RWPE1 (cell line): ENCODE measurements at regions not wholly inside any gene's neighbourhood (a gene's known extent, or its start where the extent isn't known, plus 50 kb on each side); places are given as distances from the start of the nearest gene placed in this dataset.

Experiments
- CTCF ChIA-PET: fragments of 350-600 bp; sonication (Branson Sonifier 250); formaldehyde crosslinking; extraction: SDS; loops from one replicate; lab custom pipeline; 2021; lab: Yijun Ruan, JAX
- POLR2A ChIA-PET: fragments of 400-600 bp; formaldehyde crosslinking; extraction: SDS; loops from one replicate; lab custom pipeline; 2020; ENCODE audit warnings: antibody characterized with exemption; ENCODE audit not compliant: low non-redundant PET; lab: Yijun Ruan, JAX
- DNase-seq: peaks from one replicate; pipeline ENCODE4 v3.0.0; 2012; ENCODE audit warnings: low spot score
- H3K27ac ChIP-seq: fragments of 450-650 bp; 2 replicates; pipeline ENCODE4 v1.5.1; 2017
- CTCF ChIP-seq: fragments of 450-650 bp; conservative IDR thresholded peaks from 2 replicates; pipeline ENCODE4 v1.5.1; 2017; ENCODE audit warnings: low read depth, mild to moderate bottlenecking

GRCh38 chr14:84864548-84865271, 665.2 kb upstream of the FLRT2 start:
- CTCF ChIA-PET: no interaction called here
- POLR2A ChIA-PET: no interaction called here
- DNase-seq: no peak
- no peak overlapping the region for H3K27ac ChIP-seq
- TF ChIP-seq CTCF: no peak

GRCh38 chr14:84871734-84872133, 658.2 kb upstream of the FLRT2 start:
- CTCF ChIA-PET: no interaction called here
- POLR2A ChIA-PET: no interaction called here
- no peak for DNase-seq
- TF ChIP-seq CTCF: no peak
- no peak overlapping the region for H3K27ac ChIP-seq

GRCh38 chr14:84874436-84874835, 655.5 kb upstream of the FLRT2 start:
- ChIA-PET POLR2A (no interaction called here), CTCF (no interaction called here)
- no peak for DNase-seq
- TF ChIP-seq CTCF: no peak
- H3K27ac ChIP-seq: no peak overlapping the region

GRCh38 chr14:84877061-84877460, 652.9 kb upstream of the FLRT2 start:
- DNase-seq: no peak
- CTCF ChIA-PET: no interaction called here
- H3K27ac ChIP-seq: no peak overlapping the region
- TF ChIP-seq CTCF: no peak
- POLR2A ChIA-PET: no interaction called here

- TF ChIP-seq CTCF: no peak
- H3K27ac ChIP-seq: no peak overlapping the region
- no peak for DNase-seq
- CTCF ChIA-PET: no interaction called here
- POLR2A ChIA-PET: no interaction called here
These were observed 647.1 kb upstream of the FLRT2 start for GRCh38 chr14:84882830-84883229.

- TF ChIP-seq CTCF: no peak
- ChIA-PET POLR2A (no interaction called here), CTCF (interaction anchor here (1.2 kb wide), 1 partner anchor 57 kb away, joined by 3 read pairs; no protein-coding TSS in a partner anchor)
These were observed 644.9 kb upstream of the FLRT2 start for GRCh38 chr14:84885061-84885460.

More at GRCh38 chr14:84885061-84885460, 644.9 kb upstream of the FLRT2 start:
- no peak for DNase-seq
- no peak overlapping the region for H3K27ac ChIP-seq
